Left lung (tissue), 4 donors: ENCODE measurements at regions not wholly inside any gene's neighbourhood (a gene's known extent, or its start where the extent isn't known, plus 50 kb on each side); places are given as distances from the start of the nearest gene placed in this dataset.

ENCODE experiments used
- ATAC-seq: fragments of 200-7000 bp; cut with Tn5 transposase; one replicate; pipeline ENCODE4 v1.9.1; 2020; ENCODE audit warnings: moderate library complexity
- DNase-seq, 4 donors: peaks; one replicate each; pipeline ENCODE4 v3.0.0-alpha.2; 2013 to 2020
- H3K27ac ChIP-seq, 2 donors: fragments of 200-600 bp; sonication (generic) in 1 of 2; one replicate each; pipeline versions ENCODE4 v1.5.0 to v1.8.0; 2020 to 2021
- H3K27me3 ChIP-seq, 2 donors: fragments of 200-600 bp; sonication (generic) in 1 of 2; one replicate each; pipeline versions ENCODE4 v1.5.0 to v1.8.0; 2020 to 2021
- H3K36me3 ChIP-seq, 2 donors: fragments of 200-600 bp; sonication (generic) in 1 of 2; one replicate each; pipeline versions ENCODE4 v1.5.0 to v1.8.0; 2020 to 2021
- H3K4me1 ChIP-seq, 2 donors: fragments of 200-600 bp; one replicate each; pipeline ENCODE4 v1.8.0; 2021
- H3K4me3 ChIP-seq, 2 donors: fragments of 200-600 bp; sonication (generic) in 1 of 2; one replicate each; pipeline versions ENCODE4 v1.5.0 to v1.8.0; 2020 to 2021; ENCODE audit warnings: mild to moderate bottlenecking in 1 of 2
- H3K9me3 ChIP-seq, 2 donors: fragments of 200-600 bp; sonication (generic) in 1 of 2; one replicate each; pipeline versions ENCODE4 v1.5.0 to v1.8.0; 2020 to 2021
- CTCF ChIP-seq, 2 donors: fragments of 200-600 bp; sonication (generic) in 1 of 2; IDR thresholded peaks; one replicate each; pipeline versions ENCODE4 v1.5.0 to v1.8.0; 2021; ENCODE audit warnings: antibody characterized with exemption in 2 of 2
- intact Hi-C, 2 donors: fragments of 100-400 bp; cut with DNase I; formaldehyde crosslinking; loops; one replicate each; pipeline versions ENCODE4 v1.11.2 to v1.14.2; 2022
- donor health status: DM: no; HTN: yes; CAD: no.
- donor health status: DM: no; HTN: no; CAD: no.

GRCh38 chr2:2719781-2720180, 388.7 kb upstream of the MYT1L start:
- no peak for TF ChIP-seq CTCF (IDR thresholded peaks at IDR 0.05)
- no peak overlapping the region for H3K27ac ChIP-seq
- intact Hi-C loops, result no loop called here
- no peak for DNase-seq
- peaks cover 0 to 29% of the 10 kb centered on the region in 2 donors for H3K27me3 ChIP-seq
- ATAC-seq, result no peak
- no peaks in the 10 kb centered on the region for H3K36me3 ChIP-seq
- H3K4me3 ChIP-seq, result no peak overlapping the region
- no peaks in the 10 kb centered on the region for H3K4me1 ChIP-seq
- H3K9me3 ChIP-seq, result no peaks in the 10 kb centered on the region

GRCh38 chr2:2719015-2719414, 387.9 kb upstream of the MYT1L start:
- no peak for ATAC-seq
- intact Hi-C loops, result no loop called here
- DNase-seq, result no peak
- H3K9me3 ChIP-seq, result no peaks in the 10 kb centered on the region
- TF ChIP-seq CTCF (IDR thresholded peaks at IDR 0.05), result no peak
- peaks cover 0 to 30% of the 10 kb centered on the region in 2 donors for H3K27me3 ChIP-seq
- no peaks in the 10 kb centered on the region for H3K36me3 ChIP-seq
- H3K27ac ChIP-seq, result no peak overlapping the region
- H3K4me1 ChIP-seq, result no peaks in the 10 kb centered on the region
- no peak overlapping the region for H3K4me3 ChIP-seq

- H3K9me3 ChIP-seq, result no peaks in the 10 kb centered on the region
- no peak for TF ChIP-seq CTCF (IDR thresholded peaks at IDR 0.05)
- intact Hi-C loops, result no loop called here
- no peaks in the 10 kb centered on the region for H3K36me3 ChIP-seq
- H3K27ac ChIP-seq, result no peak overlapping the region
- no peaks in the 10 kb centered on the region for H3K4me1 ChIP-seq
- no peak overlapping the region for H3K4me3 ChIP-seq
- peaks cover 0 to 43% of the 10 kb centered on the region in 2 donors for H3K27me3 ChIP-seq
- no peak for ATAC-seq
- no peak for DNase-seq
These were observed 386.3 kb upstream of the MYT1L start for GRCh38 chr2:2717406-2717805.

- intact Hi-C loops, result no loop called here
- H3K27ac ChIP-seq, result no peak overlapping the region
- H3K36me3 ChIP-seq, result no peaks in the 10 kb centered on the region
- no peaks in the 10 kb centered on the region for H3K9me3 ChIP-seq
- H3K27me3 ChIP-seq, result peaks cover 0 to 48% of the 10 kb centered on the region in 2 donors
- TF ChIP-seq CTCF (IDR thresholded peaks at IDR 0.05), result no peak
- DNase-seq, result no peak
- H3K4me3 ChIP-seq, result no peak overlapping the region
- no peak for ATAC-seq
- no peaks in the 10 kb centered on the region for H3K4me1 ChIP-seq
These were observed 385.7 kb upstream of the MYT1L start for GRCh38 chr2:2716771-2717170.

GRCh38 chr2:2715036-2715818, 384.2 kb upstream of the MYT1L start:
- no peak overlapping the region for H3K4me3 ChIP-seq
- DNase-seq (no peak), ATAC-seq (no peak)
- intact Hi-C loops, result no loop called here
- no peak for TF ChIP-seq CTCF (IDR thresholded peaks at IDR 0.05)
- no peak overlapping the region for H3K27ac ChIP-seq
- H3K9me3 ChIP-seq, result no peaks in the 10 kb centered on the region
- H3K27me3 ChIP-seq, result peaks cover 0 to 62% of the 10 kb centered on the region in 2 donors
- no peaks in the 10 kb centered on the region for H3K4me1 ChIP-seq
- no peaks in the 10 kb centered on the region for H3K36me3 ChIP-seq
